Hepatocyte (in vitro differentiated cells): ENCODE measurements at regions not wholly inside any gene's neighbourhood (a gene's known extent, or its start where the extent isn't known, plus 50 kb on each side); places are given as distances from the start of the nearest gene placed in this dataset.

Source experiments
- DNase-seq: peaks from one replicate; pipeline ENCODE4 v3.0.0-alpha.2; 2016; ENCODE audit warnings: low spot score
- H2AFZ ChIP-seq: fragments of 200-600 bp; sonication (generic); 2 replicates; pipeline ENCODE4 v1.6.0; 2016; ENCODE audit warnings: antibody characterized with exemption, mild to moderate bottlenecking
- H3K27ac ChIP-seq: fragments of 200-600 bp; sonication (generic); 2 replicates; pipeline ENCODE4 v1.5.1; 2016; ENCODE audit warnings: mild to moderate bottlenecking
- H3K27me3 ChIP-seq: fragments of 200-600 bp; sonication (generic); 2 replicates; pipeline ENCODE4 v1.6.1; 2016
- H3K36me3 ChIP-seq: fragments of 200-600 bp; sonication (generic); replicated peaks from 2 replicates; pipeline ENCODE4 v1.5.1; 2016; ENCODE audit warnings: low read depth; ENCODE audit not compliant: insufficient read depth
- H3K4me1 ChIP-seq: fragments of 200-600 bp; sonication (generic); 2 replicates; pipeline ENCODE4 v1.5.1; 2016; ENCODE audit warnings: mild to moderate bottlenecking, moderate library complexity; ENCODE audit not compliant: insufficient read depth
- H3K4me2 ChIP-seq: fragments of 200-600 bp; sonication (generic); 2 replicates; pipeline ENCODE4 v1.6.0; 2016
- H3K4me3 ChIP-seq: fragments of 200-600 bp; sonication (generic); 2 replicates; pipeline ENCODE4 v1.5.1; 2016; ENCODE audit warnings: mild to moderate bottlenecking
- H3K79me2 ChIP-seq: fragments of 200-600 bp; sonication (generic); 2 replicates; pipeline ENCODE4 v1.6.0; 2017; ENCODE audit warnings: mild to moderate bottlenecking
- H3K9me2 ChIP-seq: fragments of 200-600 bp; sonication (generic); replicated peaks from 2 replicates; pipeline ENCODE4 v1.6.0; 2017; ENCODE audit warnings: mild to moderate bottlenecking; ENCODE audit not compliant: insufficient read depth
- H3K9me3 ChIP-seq: fragments of 200-600 bp; sonication (generic); 2 replicates; pipeline ENCODE4 v1.5.1; 2016; ENCODE audit warnings: low read depth, mild to moderate bottlenecking
- H4K20me1 ChIP-seq: fragments of 200-600 bp; sonication (generic); 2 replicates; pipeline ENCODE4 v1.6.0; 2016; ENCODE audit warnings: mild to moderate bottlenecking; ENCODE audit not compliant: insufficient read depth, poor library complexity, severe bottlenecking
- CTCF ChIP-seq: fragments of 200-600 bp; sonication (generic); IDR thresholded peaks from 2 replicates; pipeline ENCODE4 v1.5.1; 2016; ENCODE audit warnings: antibody characterized with exemption, mild to moderate bottlenecking; ENCODE audit not compliant: poor library complexity
- EZH2 ChIP-seq: fragments of 200-600 bp; sonication (generic); IDR thresholded peaks from 2 replicates; pipeline ENCODE4 v1.6.1; 2016; ENCODE audit warnings: antibody characterized with exemption, mild to moderate bottlenecking, borderline replicate concordance
- EZH2phosphoT487 ChIP-seq: fragments of 200-600 bp; sonication (generic); IDR thresholded peaks from one replicate; pipeline ENCODE4 v1.6.1; 2018; ENCODE audit warnings: antibody characterized with exemption, mild to moderate bottlenecking, low read depth, moderate library complexity; ENCODE audit not compliant: unreplicated experiment, severe bottlenecking
- WGBS: methylation state at CpG from one replicate; pipeline ENCODE4 v1.1.6; 2016; ENCODE audit warnings: low lambda C conversion rate; ENCODE audit errors: missing lambda C conversion rate; 5-methylcytosine and 5-hydroxymethylcytosine counted together

- Histone ChIP-seq H3K9me2 (no peaks in the 10 kb centered on the region), H2AFZ (no peak overlapping the region), H3K79me2 (no peaks in the 10 kb centered on the region), H3K4me1 (no peaks in the 10 kb centered on the region), H3K27ac (no peak overlapping the region), H3K4me2 (no peak overlapping the region), H3K27me3 (no peaks in the 10 kb centered on the region), H3K4me3 (no peak overlapping the region), H3K36me3 (no peaks in the 10 kb centered on the region), H4K20me1 (no peaks in the 10 kb centered on the region), H3K9me3 (no peaks in the 10 kb centered on the region)
- DNase-seq, result no peak
- no peak for TF ChIP-seq EZH2
- TF ChIP-seq EZH2phosphoT487, result no peak
- TF ChIP-seq CTCF, result no peak
- 71% methylated on average over 2 of the region's 2 CpGs for WGBS
Observed at GRCh38 chr6:9796827-9797226, 618.0 kb downstream of the TFAP2A start.

GRCh38 chr6:9795880-9796279, 619.0 kb downstream of the TFAP2A start:
- no peaks in the 10 kb centered on the region for H3K36me3 ChIP-seq
- no peak overlapping the region for H2AFZ ChIP-seq
- no peak overlapping the region for H3K27ac ChIP-seq
- no peaks in the 10 kb centered on the region for H3K9me2 ChIP-seq
- no peaks in the 10 kb centered on the region for H4K20me1 ChIP-seq
- no peaks in the 10 kb centered on the region for H3K9me3 ChIP-seq
- H3K4me3 ChIP-seq, result no peak overlapping the region
- no peak overlapping the region for H3K4me2 ChIP-seq
- no peaks in the 10 kb centered on the region for H3K4me1 ChIP-seq
- no peak for DNase-seq
- H3K27me3 ChIP-seq, result peaks cover 3% of the 10 kb centered on the region
- WGBS, result 53% methylated on average over 5 of the region's 5 CpGs
- H3K79me2 ChIP-seq, result no peaks in the 10 kb centered on the region
- TF ChIP-seq EZH2, result no peak
- TF ChIP-seq CTCF, result no peak
- no peak for TF ChIP-seq EZH2phosphoT487

- Histone ChIP-seq H3K9me3 (no peaks in the 10 kb centered on the region), H3K36me3 (no peaks in the 10 kb centered on the region), H3K79me2 (no peaks in the 10 kb centered on the region), H3K9me2 (no peaks in the 10 kb centered on the region), H2AFZ (no peak overlapping the region), H3K4me1 (no peaks in the 10 kb centered on the region), H3K27ac (no peak overlapping the region), H3K27me3 (peaks cover 3% of the 10 kb centered on the region), H4K20me1 (no peaks in the 10 kb centered on the region), H3K4me3 (no peak overlapping the region), H3K4me2 (no peak overlapping the region)
- DNase-seq, result no peak
- 72% methylated on average over 3 of the region's 3 CpGs for WGBS
- TF ChIP-seq EZH2phosphoT487 (no peak), CTCF (no peak), EZH2 (no peak)
Observed at GRCh38 chr6:9789201-9789600, 625.7 kb downstream of the TFAP2A start.

- no peaks in the 10 kb centered on the region for H3K9me3 ChIP-seq
- 75% methylated on average over 3 of the region's 3 CpGs for WGBS
- H3K4me2 ChIP-seq, result no peak overlapping the region
- H3K27ac ChIP-seq, result no peak overlapping the region
- no peaks in the 10 kb centered on the region for H4K20me1 ChIP-seq
- no peaks in the 10 kb centered on the region for H3K79me2 ChIP-seq
- H3K27me3 ChIP-seq, result no peaks in the 10 kb centered on the region
- no peaks in the 10 kb centered on the region for H3K36me3 ChIP-seq
- no peak overlapping the region for H3K4me3 ChIP-seq
- DNase-seq, result no peak
- TF ChIP-seq CTCF, result no peak
- TF ChIP-seq EZH2, result no peak
- no peak for TF ChIP-seq EZH2phosphoT487
- H3K4me1 ChIP-seq, result no peaks in the 10 kb centered on the region
- H3K9me2 ChIP-seq, result no peaks in the 10 kb centered on the region
- no peak overlapping the region for H2AFZ ChIP-seq
Observed at GRCh38 chr6:9784786-9785185, 630.1 kb downstream of the TFAP2A start.
